ENCODE measurements at regions not wholly inside any gene's neighbourhood (a gene's known extent, or its start where the extent isn't known, plus 50 kb on each side); places are given as distances from the start of the nearest gene placed in this dataset.

DNA sequence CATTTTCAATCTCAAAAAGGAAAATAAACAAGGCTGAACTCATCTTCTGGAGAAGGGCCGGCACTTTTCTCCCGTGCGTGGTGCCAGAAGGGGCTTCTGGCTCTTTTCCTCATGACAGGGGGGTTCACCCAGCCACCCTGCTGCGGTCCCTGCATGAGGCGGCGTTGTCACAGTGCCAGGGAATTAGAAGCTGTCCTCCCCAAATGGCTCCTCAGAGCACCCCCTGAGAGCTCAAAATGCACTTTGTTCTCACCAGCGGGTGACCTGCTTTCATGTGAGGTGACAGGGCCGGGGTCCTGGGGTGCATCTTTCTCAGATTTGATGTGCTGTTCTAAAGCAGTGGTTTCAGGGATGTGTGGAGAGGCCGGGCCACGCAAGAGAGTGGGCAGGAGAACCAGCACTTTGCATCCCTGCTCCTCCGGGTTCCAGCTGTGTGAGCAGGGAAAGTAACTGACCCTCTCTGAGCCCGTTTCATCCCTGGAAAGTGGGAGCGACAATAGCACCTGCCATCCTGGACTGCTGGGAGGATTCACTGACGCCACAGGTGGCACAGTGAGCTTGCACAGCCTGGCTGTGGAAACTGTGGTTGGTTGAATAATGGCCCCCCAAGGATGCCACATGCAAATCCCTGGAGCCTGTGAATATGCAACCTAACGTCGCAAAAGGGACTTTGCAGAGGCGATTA lies 94.0 kb downstream of the FOXL1 start:
- 66 to 73% (median 70%) methylated on average over 17 of the region's 17 CpGs for whole genome bisulfite sequencing, 3 donors
- peaks cover 0 to 47% (median 3%) of the 10 kb centered on the region in 3 donors for H3K27me3 ChIP-seq (ENCODE audit: insufficient read depth in 3 of 3, low read length in 2 of 3)
- intact Hi-C loops (cut with DNase I) = no loop called here

DNA sequence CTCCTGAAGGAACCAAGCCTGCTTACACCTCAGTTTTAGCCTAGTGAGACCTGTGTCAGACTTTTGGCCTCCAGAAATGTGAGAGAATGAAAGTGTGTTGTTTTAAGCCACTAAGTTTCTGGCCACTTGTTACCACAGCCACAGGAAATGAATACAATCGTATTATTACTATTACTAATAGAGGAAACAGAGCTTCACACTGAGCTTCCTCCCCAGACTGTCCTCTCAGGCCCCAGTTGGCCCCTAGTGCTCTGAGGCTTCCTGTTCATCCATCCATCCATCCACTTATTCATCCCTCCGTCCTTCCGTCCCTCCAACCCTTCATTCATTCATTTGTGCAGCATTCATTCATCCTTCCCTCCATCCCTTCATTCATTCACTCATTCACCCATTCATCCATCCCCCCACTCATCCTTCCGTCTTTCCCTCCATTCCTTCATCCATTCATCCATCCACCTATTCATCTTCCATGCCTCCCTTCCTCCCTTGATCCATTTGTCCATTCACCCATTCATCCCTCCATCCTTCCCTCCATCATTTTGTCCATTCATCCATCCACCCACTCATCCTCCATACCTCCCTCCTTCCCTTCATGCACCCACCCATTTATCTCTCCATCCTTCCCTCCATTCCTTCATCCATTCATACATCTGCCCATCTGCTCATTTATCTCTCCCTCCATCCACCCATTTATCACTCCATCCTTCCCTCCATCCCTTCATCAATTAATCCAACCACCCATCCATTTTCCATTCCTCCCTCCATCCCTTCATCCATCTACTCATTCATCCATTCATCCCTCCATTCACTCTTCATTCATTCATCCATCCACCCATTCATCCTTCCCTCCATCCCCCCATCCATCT lies 95.0 kb downstream of the FOXL1 start:
- H3K36me3 ChIP-seq (ENCODE audit: insufficient read depth in 1 of 2, low read depth in 1 of 2) = no peaks in the 10 kb centered on the region
- DNase-seq (no peak), ATAC-seq (no peak)
- peaks cover 0 to 47% (median 3%) of the 10 kb centered on the region in 3 donors for H3K27me3 ChIP-seq (ENCODE audit: insufficient read depth in 3 of 3, low read length in 2 of 3)
- WGBS, 3 donors = 83 to 87% (median 85%) methylated on average over 4 of the region's 4 CpGs
- peaks cover 8% of the 10 kb centered on the region for H3K4me1 ChIP-seq
- H3K27ac ChIP-seq = no peak overlapping the region
- H3K9me3 ChIP-seq = no peaks in the 10 kb centered on the region
- H3K4me3 ChIP-seq = no peak overlapping the region
- TF ChIP-seq, protein P1, sequence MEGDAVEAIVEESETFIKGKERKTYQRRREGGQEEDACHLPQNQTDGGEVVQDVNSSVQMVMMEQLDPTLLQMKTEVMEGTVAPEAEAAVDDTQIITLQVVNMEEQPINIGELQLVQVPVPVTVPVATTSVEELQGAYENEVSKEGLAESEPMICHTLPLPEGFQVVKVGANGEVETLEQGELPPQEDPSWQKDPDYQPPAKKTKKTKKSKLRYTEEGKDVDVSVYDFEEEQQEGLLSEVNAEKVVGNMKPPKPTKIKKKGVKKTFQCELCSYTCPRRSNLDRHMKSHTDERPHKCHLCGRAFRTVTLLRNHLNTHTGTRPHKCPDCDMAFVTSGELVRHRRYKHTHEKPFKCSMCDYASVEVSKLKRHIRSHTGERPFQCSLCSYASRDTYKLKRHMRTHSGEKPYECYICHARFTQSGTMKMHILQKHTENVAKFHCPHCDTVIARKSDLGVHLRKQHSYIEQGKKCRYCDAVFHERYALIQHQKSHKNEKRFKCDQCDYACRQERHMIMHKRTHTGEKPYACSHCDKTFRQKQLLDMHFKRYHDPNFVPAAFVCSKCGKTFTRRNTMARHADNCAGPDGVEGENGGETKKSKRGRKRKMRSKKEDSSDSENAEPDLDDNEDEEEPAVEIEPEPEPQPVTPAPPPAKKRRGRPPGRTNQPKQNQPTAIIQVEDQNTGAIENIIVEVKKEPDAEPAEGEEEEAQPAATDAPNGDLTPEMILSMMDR (IDR thresholded peaks at IDR 0.05) = no peak
- intact Hi-C loops (cut with DNase I) = no loop called here

More for the DNA sequence above, 94.0 kb downstream of the FOXL1 start:
- H3K27ac ChIP-seq = no peak overlapping the region
- no peaks in the 10 kb centered on the region for H3K9me3 ChIP-seq
- no peak overlapping the region for H3K4me3 ChIP-seq
- TF ChIP-seq, protein P1 (IDR thresholded peaks at IDR 0.05) = no peak
- DNase-seq (no peak), ATAC-seq (no peak)
- H3K4me1 ChIP-seq = peaks cover 8% of the 10 kb centered on the region
- no peaks in the 10 kb centered on the region for H3K36me3 ChIP-seq (ENCODE audit: insufficient read depth in 1 of 2, low read depth in 1 of 2)

DNA sequence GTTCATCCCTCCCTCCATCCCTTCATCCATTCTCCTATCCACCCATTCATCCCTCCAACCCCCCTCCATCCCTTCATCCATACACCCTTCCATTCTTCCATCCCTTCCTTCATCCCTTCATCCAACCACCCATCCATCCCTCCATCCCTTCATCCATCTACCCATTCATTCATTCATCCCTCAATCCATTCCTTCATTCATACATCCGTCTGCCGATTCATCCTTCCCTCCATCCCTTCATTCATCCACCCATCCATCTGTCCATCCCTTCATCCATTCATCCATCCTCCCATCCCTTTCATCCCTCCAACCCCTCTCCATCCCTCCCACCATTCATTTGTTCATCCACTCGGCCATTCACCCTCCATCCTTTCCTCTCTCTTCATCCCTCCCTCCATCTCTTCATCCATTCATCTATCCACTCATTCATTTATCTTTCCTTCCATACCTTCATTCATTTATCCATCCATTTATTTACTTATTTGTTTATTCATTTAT lies 95.7 kb downstream of the FOXL1 start:
- H3K27me3 ChIP-seq (ENCODE audit: insufficient read depth in 3 of 3, low read length in 2 of 3) = peaks cover 0 to 47% (median 3%) of the 10 kb centered on the region in 3 donors
- no peaks in the 10 kb centered on the region for H3K9me3 ChIP-seq
- ATAC-seq (no peak), DNase-seq (no peak)
- H3K4me3 ChIP-seq = no peak overlapping the region
- TF ChIP-seq, protein P1 (IDR thresholded peaks at IDR 0.05) = no peak
- 94 to 98% (median 97%) methylated on average over 3 of the region's 3 CpGs for WGBS, 3 donors
- intact Hi-C loops (cut with DNase I) = no loop called here
- peaks cover 7% of the 10 kb centered on the region for H3K4me1 ChIP-seq
- no peaks in the 10 kb centered on the region for H3K36me3 ChIP-seq (ENCODE audit: insufficient read depth in 1 of 2, low read depth in 1 of 2)
- H3K27ac ChIP-seq = no peak overlapping the region

DNA sequence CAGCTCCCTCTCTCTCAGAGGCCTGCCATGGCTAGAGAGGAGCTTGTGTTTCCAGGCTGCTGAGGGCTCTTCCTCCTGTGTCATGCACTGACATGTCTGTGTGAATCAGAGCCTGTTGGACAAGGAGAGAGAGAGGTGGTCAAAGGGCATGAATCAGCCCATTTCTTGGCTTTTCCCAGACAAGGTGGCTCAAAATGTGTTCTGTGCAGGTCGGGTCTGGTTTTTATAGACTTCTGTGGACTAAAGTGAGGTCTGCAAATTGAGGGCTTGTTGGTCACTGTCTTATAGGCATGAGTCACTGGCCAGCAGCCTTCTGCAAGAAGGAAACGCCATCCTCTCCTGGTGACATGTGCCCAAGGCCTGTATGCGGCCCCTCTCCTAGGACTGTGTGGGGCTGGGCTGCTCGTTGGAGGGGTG lies 97.9 kb downstream of the FOXL1 start:
- H3K4me1 ChIP-seq = no peaks in the 10 kb centered on the region
- H3K27me3 ChIP-seq (ENCODE audit: insufficient read depth in 3 of 3, low read length in 2 of 3) = peaks cover 0 to 38% (median 7%) of the 10 kb centered on the region in 3 donors
- intact Hi-C loops (cut with DNase I) = no loop called here
- TF ChIP-seq, protein P1 (IDR thresholded peaks at IDR 0.05) = no peak
- H3K9me3 ChIP-seq = no peaks in the 10 kb centered on the region
- 80 to 89% (median 85%) methylated on average over 4 of the region's 4 CpGs for WGBS, 3 donors
- DNase-seq = no peak
- no peak overlapping the region for H3K4me3 ChIP-seq
- no peak overlapping the region for H3K27ac ChIP-seq
- H3K36me3 ChIP-seq (ENCODE audit: insufficient read depth in 1 of 2, low read depth in 1 of 2) = no peaks in the 10 kb centered on the region
- ATAC-seq = no peak

Data from psoas muscle (tissue), 7 donors.